ENCODE measurements at regions not wholly inside any gene's neighbourhood (a gene's known extent, or its start where the extent isn't known, plus 50 kb on each side); places are given as distances from the start of the nearest gene placed in this dataset.

DNA sequence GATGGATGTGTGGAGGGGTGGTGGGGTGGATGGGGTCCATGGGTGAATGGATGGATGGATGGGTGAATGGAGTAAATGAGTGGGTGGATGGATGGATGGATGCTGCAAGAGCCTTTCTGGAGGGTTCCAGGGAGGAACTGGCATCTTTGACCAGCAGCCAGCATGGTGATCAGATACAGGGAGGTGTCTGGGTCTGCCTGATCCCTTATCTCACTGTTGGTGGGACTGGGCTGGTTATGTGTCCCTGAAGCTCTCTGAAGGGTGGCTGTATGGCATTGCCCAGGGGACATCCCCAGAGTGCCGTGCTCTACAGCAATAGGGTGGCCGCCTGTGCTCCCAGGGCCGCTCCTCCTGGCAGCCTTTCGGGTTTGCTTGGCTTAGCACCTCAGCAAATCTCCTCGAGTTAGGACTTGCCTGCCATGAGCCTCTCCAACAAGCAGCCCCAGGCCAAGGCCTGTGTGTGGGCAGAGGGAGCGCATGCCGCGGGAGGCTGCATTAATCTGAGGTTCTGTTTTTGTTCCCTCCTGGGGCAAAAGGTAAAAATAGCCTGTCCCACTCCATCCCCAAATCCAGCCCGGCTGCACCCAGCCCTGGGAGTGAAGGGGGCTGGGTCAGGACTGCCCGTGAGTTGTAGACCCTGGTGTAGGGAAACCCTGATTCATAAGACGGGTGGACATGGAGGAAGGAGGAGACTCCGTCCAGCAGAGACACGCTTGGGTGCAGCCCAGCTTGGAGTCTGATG lies 165.4 kb downstream of the SEC14L1 start (continued):
- TF ChIP-seq, protein P1, sequence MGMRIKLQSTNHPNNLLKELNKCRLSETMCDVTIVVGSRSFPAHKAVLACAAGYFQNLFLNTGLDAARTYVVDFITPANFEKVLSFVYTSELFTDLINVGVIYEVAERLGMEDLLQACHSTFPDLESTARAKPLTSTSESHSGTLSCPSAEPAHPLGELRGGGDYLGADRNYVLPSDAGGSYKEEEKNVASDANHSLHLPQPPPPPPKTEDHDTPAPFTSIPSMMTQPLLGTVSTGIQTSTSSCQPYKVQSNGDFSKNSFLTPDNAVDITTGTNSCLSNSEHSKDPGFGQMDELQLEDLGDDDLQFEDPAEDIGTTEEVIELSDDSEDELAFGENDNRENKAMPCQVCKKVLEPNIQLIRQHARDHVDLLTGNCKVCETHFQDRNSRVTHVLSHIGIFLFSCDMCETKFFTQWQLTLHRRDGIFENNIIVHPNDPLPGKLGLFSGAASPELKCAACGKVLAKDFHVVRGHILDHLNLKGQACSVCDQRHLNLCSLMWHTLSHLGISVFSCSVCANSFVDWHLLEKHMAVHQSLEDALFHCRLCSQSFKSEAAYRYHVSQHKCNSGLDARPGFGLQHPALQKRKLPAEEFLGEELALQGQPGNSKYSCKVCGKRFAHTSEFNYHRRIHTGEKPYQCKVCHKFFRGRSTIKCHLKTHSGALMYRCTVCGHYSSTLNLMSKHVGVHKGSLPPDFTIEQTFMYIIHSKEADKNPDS (CRISPR knock-in tag; IDR thresholded peaks at IDR 0.05): no peak; the same call in 1 of the 2 replicates
- TF ChIP-seq POLR2G (IDR thresholded peaks at IDR 0.05; ENCODE audit: low read depth, low read length) (peak; percentile 23), NCOA1 (CRISPR knock-in tag; IDR thresholded peaks at IDR 0.05) (peak; percentile 20; the same call in 1 of the 2 replicates), ZNF235 (CRISPR knock-in tag; IDR thresholded peaks at IDR 0.05; ENCODE audit: borderline replicate concordance) (no peak), ZNF570 (CRISPR knock-in tag; IDR thresholded peaks at IDR 0.05; ENCODE audit: borderline replicate concordance) (no peak), ZFAT (CRISPR knock-in tag; conservative IDR thresholded peaks at IDR 0.05) (no peak), ZNF629 (CRISPR knock-in tag; conservative IDR thresholded peaks at IDR 0.05) (no peak), SP4 (CRISPR knock-in tag; IDR thresholded peaks at IDR 0.05) (no peak; the same call in 1 of the 2 replicates), RFX5 (IDR thresholded peaks at IDR 0.05; ENCODE audit: low read depth, low read length) (no peak), ZNF143 (CRISPR knock-in tag; IDR thresholded peaks at IDR 0.05) (no peak), ZNF713 (CRISPR knock-in tag; IDR thresholded peaks at IDR 0.05) (no peak), ZNF569 (CRISPR knock-in tag; IDR thresholded peaks at IDR 0.05; ENCODE audit: borderline replicate concordance) (0 out of 2 replicates have a peak, but pooled peaks have one; percentile 27)
- TF ChIP-seq, protein P2, sequence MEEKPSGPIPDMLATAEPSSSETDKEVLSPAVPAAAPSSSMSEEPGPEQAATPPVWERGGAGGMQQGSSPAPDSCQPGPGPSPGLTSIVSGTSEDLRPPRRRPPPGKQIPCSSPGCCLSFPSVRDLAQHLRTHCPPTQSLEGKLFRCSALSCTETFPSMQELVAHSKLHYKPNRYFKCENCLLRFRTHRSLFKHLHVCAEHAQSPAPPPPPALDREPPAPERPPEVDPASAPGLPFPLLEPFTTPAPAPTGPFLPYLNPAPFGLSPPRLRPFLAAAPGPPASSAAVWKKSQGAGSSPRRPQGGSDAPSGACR (CRISPR knock-in tag; IDR thresholded peaks at IDR 0.05): no peak
- TF ChIP-seq, protein P3, sequence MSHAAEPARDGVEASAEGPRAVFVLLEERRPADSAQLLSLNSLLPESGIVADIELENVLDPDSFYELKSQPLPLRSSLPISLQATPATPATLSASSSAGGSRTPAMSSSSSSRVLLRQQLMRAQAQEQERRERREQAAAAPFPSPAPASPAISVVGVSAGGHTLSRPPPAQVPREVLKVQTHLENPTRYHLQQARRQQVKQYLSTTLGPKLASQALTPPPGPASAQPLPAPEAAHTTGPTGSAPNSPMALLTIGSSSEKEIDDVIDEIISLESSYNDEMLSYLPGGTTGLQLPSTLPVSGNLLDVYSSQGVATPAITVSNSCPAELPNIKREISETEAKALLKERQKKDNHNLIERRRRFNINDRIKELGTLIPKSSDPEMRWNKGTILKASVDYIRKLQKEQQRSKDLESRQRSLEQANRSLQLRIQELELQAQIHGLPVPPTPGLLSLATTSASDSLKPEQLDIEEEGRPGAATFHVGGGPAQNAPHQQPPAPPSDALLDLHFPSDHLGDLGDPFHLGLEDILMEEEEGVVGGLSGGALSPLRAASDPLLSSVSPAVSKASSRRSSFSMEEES (CRISPR knock-in tag; IDR thresholded peaks at IDR 0.05): no peak
- TF ChIP-seq, protein P4, sequence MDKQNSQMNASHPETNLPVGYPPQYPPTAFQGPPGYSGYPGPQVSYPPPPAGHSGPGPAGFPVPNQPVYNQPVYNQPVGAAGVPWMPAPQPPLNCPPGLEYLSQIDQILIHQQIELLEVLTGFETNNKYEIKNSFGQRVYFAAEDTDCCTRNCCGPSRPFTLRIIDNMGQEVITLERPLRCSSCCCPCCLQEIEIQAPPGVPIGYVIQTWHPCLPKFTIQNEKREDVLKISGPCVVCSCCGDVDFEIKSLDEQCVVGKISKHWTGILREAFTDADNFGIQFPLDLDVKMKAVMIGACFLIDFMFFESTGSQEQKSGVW (CRISPR knock-in tag; IDR thresholded peaks at IDR 0.05; ENCODE audit: borderline replicate concordance): no peak
- TF ChIP-seq, protein P5, sequence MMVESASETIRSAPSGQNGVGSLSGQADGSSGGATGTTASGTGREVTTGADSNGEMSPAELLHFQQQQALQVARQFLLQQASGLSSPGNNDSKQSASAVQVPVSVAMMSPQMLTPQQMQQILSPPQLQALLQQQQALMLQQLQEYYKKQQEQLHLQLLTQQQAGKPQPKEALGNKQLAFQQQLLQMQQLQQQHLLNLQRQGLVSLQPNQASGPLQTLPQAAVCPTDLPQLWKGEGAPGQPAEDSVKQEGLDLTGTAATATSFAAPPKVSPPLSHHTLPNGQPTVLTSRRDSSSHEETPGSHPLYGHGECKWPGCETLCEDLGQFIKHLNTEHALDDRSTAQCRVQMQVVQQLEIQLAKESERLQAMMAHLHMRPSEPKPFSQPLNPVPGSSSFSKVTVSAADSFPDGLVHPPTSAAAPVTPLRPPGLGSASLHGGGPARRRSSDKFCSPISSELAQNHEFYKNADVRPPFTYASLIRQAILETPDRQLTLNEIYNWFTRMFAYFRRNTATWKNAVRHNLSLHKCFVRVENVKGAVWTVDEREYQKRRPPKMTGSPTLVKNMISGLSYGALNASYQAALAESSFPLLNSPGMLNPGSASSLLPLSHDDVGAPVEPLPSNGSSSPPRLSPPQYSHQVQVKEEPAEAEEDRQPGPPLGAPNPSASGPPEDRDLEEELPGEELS (CRISPR knock-in tag; IDR thresholded peaks at IDR 0.05): no peak
- TF ChIP-seq, protein P6, sequence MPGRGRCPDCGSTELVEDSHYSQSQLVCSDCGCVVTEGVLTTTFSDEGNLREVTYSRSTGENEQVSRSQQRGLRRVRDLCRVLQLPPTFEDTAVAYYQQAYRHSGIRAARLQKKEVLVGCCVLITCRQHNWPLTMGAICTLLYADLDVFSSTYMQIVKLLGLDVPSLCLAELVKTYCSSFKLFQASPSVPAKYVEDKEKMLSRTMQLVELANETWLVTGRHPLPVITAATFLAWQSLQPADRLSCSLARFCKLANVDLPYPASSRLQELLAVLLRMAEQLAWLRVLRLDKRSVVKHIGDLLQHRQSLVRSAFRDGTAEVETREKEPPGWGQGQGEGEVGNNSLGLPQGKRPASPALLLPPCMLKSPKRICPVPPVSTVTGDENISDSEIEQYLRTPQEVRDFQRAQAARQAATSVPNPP (CRISPR knock-in tag; IDR thresholded peaks at IDR 0.05): no peak

Measured in HepG2 (cell line).